ENCODE measurements at regions not wholly inside any gene's neighbourhood (a gene's known extent, or its start where the extent isn't known, plus 50 kb on each side); places are given as distances from the start of the nearest gene placed in this dataset.
"Not testable (repeated sequence)": the region's sequence is repeated elsewhere in the genome, so short reads cannot be mapped to it uniquely, and the experiment has no call there.

GRCh38 chr9:67288117-67288735, 295.9 kb upstream of the SPATA31A3 start:
- DNase-seq: not testable (repeated sequence)

GRCh38 chr9:67284299-67284698, 291.9 kb upstream of the SPATA31A3 start:
- DNase-seq: not testable (repeated sequence)

GRCh38 chr9:67281574-67281973, 289.2 kb upstream of the SPATA31A3 start:
- not testable (repeated sequence) for DNase-seq

GRCh38 chr9:67269692-67270091, 277.3 kb upstream of the SPATA31A3 start:
- not testable (repeated sequence) for DNase-seq

DNA sequence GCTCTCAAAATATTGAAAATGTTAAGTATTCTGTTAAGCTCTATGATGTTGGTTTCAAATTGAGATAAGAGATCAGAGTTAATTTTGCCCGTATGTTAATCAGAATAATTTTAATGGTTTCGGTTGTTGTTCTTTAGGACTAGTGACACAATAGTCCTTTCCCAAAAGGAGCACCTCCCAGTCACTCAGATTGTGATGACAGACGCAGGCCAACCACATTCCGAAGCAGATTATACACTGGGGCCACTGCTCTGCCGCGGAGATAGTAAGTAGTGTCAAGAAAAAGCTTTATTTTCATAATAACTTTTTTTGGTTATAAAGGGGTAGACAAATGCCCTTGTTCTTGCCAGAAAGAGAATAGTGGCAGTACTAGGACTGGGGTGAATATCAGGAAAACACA, 265.5 kb upstream of the SPATA31A3 start:
- not testable (repeated sequence) for DNase-seq

GRCh38 chr9:67248967-67249366, 256.6 kb upstream of the SPATA31A3 start:
- not testable (repeated sequence) for DNase-seq

GRCh38 chr9:67212073-67212472, 219.7 kb upstream of the SPATA31A3 start:
- not testable (repeated sequence) for DNase-seq

- not testable (repeated sequence) for DNase-seq
These were observed 218.5 kb upstream of the SPATA31A3 start for GRCh38 chr9:67210842-67211241.

- not testable (repeated sequence) for DNase-seq
These were observed 216.6 kb upstream of the SPATA31A3 start for GRCh38 chr9:67208831-67209437.

DNA sequence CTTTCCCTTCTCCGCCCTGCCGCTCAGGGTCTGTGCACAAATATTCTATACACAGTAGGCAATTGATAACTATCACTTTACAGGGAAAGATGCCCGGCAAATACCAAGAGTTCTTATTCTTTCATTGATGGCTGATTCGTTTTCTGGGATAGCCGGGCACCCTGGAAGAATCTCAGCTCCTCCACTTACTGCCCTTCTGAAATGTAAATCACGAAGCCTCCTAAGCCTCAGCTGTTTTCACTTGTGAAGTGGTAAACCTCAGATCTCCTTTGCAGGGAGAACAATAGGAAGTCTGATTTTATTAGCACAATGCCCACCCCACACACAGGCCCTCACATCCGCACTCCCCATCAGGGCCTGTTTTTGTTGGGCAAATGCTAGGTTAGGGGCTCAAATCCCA, 203.8 kb upstream of the SPATA31A3 start:
- not testable (repeated sequence) for DNase-seq

- not testable (repeated sequence) for DNase-seq
These were observed 203.0 kb upstream of the SPATA31A3 start for GRCh38 chr9:67195357-67195756.

DNA sequence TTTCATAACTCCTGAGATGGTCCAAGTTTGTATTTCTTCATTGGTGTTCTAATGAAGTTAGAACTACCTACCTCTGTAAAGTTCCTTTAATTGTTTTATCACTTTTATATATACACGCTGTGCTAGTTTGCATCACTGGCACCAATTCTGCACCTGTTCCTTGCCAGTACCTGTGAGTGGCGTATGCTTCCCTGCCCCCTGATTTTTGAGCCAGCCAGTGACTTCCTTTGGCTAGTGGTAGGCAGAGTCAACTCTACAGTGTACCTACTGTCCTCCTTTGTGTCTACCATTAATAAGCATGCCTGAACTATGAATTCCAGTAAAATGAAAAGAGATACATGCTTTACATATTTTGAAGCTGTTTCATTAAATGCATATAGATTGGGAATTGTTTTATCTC, 186.8 kb upstream of the SPATA31A3 start:
- not testable (repeated sequence) for DNase-seq

DNA sequence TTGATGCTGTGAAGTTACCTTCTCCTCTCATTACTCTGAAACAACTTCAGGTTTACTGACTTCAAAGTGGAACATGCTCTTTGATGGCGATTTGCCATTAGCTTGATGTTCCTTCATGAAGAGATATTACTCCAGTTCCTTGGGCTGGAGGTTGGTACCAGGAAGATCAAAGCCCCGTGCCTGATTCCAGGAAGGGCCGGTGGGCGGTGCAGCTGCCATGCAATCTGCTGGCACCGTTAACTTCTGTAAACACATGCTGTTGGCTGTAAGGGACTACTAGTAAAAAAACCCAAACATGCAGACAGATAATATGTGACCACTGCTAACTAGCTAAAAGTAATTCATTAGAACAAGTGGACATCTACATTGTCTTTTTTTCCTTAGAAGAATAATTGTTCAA, 182.8 kb upstream of the SPATA31A3 start:
- DNase-seq: not testable (repeated sequence)

GRCh38 chr9:67171721-67172120, 179.4 kb upstream of the SPATA31A3 start:
- DNase-seq: not testable (repeated sequence)

DNA sequence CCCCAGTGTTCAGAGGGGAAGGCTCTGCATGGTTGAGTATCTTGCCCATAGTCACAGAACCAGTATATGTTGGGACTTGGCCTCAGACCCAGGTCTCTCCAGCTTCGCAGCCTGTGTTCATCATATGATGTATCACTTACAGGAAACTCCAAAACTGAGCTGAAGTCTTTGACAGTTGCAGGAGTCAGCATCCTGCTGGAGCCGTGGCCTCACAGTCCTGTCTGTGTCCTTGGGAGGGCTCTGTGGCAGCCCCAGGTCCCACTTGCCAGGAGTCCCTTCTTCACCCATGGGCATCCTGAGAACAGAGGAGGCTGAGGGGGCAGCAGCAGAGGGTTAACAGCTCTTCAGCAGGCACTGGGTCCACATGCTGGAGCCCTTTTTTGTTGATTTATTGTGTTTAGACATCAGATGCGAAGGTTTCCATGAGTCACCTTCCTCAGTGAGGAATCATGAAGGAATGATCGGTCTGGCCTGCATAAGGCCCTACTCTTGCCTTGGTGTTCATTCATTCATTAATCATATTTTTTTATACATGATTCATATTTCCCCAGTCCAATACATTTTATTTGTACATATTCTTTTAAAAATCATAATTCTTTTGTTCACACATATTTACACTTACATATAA, 176.3 kb upstream of the SPATA31A3 start:
- DNase-seq: not testable (repeated sequence)

DNA sequence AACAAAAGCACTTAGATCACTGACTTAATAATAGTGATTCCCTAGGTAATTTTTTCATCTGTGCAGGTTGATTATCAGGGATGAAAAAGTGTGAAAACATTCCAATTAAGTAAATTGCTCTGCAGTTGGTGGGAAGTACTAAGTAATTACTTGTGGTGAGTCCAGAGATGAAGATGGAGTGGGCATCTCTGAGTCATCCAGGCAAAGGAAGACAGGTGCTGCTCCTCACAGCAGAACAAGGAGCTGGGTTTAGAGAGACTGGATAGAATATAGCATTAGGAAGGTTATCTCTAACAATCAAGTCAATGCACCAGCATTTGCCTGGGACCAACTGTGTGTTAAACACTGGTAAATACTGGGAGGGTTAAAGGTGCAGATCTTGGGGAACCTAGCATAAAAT, 174.0 kb upstream of the SPATA31A3 start:
- DNase-seq: not testable (repeated sequence)

- not testable (repeated sequence) for DNase-seq
These were observed 170.5 kb upstream of the SPATA31A3 start for GRCh38 chr9:67162827-67163226.

GRCh38 chr9:67155218-67155617, 162.9 kb upstream of the SPATA31A3 start:
- not testable (repeated sequence) for DNase-seq

DNA sequence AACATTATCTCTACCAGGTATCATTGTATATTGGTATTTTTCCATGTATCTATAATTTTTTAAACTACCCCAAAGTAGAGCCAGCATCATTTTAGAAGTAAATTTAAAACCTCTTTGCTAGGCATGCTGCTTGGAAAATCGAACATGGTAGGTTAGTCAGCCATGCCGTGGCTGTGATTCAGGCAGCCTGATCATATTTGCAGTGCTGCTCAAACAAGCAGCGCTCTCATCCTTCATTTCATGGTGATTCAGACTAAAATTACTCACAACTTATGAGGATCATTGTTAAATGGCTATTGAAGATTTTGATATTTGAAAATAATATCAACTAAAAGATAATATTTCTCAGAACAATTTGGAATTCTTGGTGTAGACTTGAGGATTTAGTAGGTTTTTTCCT, 161.2 kb upstream of the SPATA31A3 start:
- DNase-seq: not testable (repeated sequence)

- DNase-seq: not testable (repeated sequence)
These were observed 150.2 kb upstream of the SPATA31A3 start for GRCh38 chr9:67142392-67143107.

DNA sequence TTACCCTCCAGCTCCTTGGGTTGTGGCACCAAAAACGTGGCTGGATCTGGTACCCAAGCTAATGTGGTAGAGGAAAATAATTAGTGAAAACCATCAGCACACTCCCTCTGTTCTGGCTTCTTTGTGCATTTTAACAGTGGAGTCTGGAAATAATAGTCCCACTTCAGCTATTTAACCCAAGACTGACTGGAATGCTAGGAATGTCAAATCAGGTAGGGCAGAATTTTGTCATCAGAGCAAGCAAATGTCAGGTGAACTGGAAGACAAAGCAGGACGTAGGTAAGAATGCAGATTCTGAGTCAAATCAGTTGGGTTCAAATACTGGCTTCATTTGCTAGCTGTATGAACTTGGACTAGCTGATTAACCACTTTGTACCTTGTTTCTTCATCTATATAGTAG, 144.0 kb upstream of the SPATA31A3 start:
- not testable (repeated sequence) for DNase-seq

DNA sequence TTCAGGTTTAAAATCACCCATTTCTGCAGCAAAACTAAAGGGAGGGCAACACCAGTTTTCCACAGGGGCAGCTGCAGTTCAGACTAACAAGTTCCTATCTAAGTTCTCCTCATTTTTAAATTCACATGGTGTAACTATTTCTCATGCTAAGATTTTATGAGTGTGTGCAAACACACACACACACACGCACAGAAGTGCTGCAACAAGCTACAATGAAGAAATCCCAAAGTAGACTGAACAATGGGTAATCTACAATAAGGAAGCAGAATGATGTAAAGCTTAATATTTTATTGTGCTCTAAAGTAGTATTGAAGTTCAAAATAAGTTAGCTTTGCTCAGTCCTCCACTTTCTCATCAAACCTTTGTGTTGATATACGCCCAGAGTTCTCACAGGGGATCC, 140.8 kb upstream of the SPATA31A3 start:
- DNase-seq: not testable (repeated sequence)

GRCh38 chr9:67116761-67117160, 124.4 kb upstream of the SPATA31A3 start:
- DNase-seq: not testable (repeated sequence)
